ACC112 (cell line): ENCODE measurements at regions not wholly inside any gene's neighbourhood (a gene's known extent, or its start where the extent isn't known, plus 50 kb on each side); places are given as distances from the start of the nearest gene placed in this dataset.

Experiments used
- H2AFZ ChIP-seq: fragments of 200-600 bp; sonication (generic); one replicate; pipeline ENCODE4 v1.6.0; 2017; ENCODE audit warnings: antibody characterized with exemption, low read length; ENCODE audit not compliant: unreplicated experiment
- H3K27ac ChIP-seq: fragments of 200-600 bp; sonication (generic); 2 replicates; pipeline ENCODE4 v1.5.1; 2014; ENCODE audit warnings: low read depth, mild to moderate bottlenecking, antibody characterized with exemption, low read length, moderate library complexity
- H3K27me3 ChIP-seq: fragments of 200-600 bp; sonication (generic); 2 replicates; pipeline ENCODE4 v1.6.1; 2014; ENCODE audit warnings: mild to moderate bottlenecking, antibody characterized with exemption, low read length, moderate library complexity, mixed read lengths; ENCODE audit not compliant: insufficient read depth
- H3K36me3 ChIP-seq: fragments of 200-600 bp; sonication (generic); 2 replicates; pipeline ENCODE4 v1.6.1; 2016; ENCODE audit warnings: mild to moderate bottlenecking, antibody characterized with exemption, low read length, moderate library complexity, mixed read lengths; ENCODE audit not compliant: insufficient read depth
- H3K4me1 ChIP-seq: fragments of 200-600 bp; sonication (generic); one replicate; pipeline ENCODE4 v1.6.1; 2016; ENCODE audit warnings: low read length, mixed read lengths; ENCODE audit not compliant: insufficient read depth, unreplicated experiment, control insufficient read depth
- H3K4me3 ChIP-seq: fragments of 200-600 bp; sonication (generic); 2 replicates; pipeline ENCODE4 v1.5.1; 2014; ENCODE audit warnings: mild to moderate bottlenecking, low read depth, low read length
- H3K79me2 ChIP-seq: fragments of 200-600 bp; sonication (generic); one replicate; pipeline ENCODE4 v1.6.0; 2016; ENCODE audit warnings: low read length; ENCODE audit not compliant: control insufficient read depth, unreplicated experiment, insufficient read depth

DNA sequence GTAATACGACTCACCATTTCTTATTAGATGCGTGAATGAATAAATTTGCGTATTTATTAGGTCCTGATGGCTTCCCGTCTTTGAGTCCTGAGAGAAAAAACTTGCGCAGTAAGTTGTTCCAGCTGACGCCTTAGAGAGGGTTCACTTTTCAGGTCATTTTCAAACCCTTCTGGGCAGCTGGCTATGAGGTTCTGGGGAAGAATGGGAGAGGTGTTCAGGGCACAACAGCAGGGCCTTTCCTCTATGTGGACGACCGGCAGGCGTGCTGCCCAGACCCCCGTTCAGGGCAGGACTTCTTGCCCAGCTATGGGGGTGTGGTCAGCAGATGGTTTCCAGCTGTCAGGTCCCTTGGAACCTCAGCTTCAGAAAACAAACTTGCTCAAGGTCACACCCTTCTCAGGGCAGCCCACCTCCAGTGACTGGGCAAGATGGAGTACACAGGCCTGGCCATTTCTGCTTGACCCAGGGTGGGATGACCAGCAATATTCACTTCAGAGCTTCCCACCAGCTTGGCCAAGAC is 61.1 kb upstream of the TNP1 start:
- Histone ChIP-seq H2AFZ (no peak overlapping the region), H3K27me3 (peaks cover 7% of the 10 kb centered on the region; the same call in 1 of the 2 replicates), H3K79me2 (no peaks in the 10 kb centered on the region), H3K4me1 (peaks cover 13% of the 10 kb centered on the region), H3K27ac (no peak overlapping the region), H3K36me3 (no peaks in the 10 kb centered on the region), H3K4me3 (no peak overlapping the region)

DNA sequence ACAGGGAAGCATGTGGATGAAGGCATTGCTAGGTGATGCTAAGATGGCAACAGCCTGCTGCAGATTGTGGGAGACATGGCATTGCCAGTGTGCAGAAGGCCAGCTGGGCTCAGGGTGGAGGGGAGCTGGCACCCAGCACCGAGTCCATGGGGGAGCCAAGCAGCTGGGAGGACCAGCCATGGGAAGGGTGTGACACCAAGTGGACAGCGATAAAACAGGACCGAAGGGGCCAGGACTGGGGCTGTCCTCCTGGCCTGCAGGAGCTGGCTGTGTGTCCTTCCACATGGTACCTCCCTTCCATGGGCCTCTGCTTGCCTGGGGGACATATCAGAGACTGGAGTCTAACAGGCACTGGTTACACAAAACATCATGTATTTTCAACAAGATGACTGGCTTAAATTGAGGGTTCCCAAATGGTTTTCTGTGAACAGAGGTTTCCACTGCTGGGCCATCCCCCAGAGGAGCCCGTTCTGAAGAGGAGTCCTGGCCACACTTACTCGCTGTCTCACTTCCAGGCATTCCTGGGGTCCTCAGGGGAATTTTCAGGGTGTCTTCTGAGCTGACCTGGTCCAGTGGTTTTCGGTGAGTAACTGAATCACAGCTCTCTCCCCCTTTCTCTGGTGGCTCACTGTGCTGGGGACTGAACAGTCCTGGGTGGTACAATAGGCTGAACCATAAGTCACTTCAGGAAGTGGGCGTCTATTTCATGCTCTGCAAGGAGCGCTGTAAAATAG is 60.4 kb upstream of the TNP1 start:
- Histone ChIP-seq H3K4me3 (no peak overlapping the region), H2AFZ (no peak overlapping the region), H3K27ac (no peak overlapping the region), H3K4me1 (peaks cover 13% of the 10 kb centered on the region), H3K27me3 (0 out of 2 replicates have a peak, but pooled peaks cover 7% of the 10 kb centered on the region), H3K79me2 (no peaks in the 10 kb centered on the region), H3K36me3 (no peaks in the 10 kb centered on the region)

DNA sequence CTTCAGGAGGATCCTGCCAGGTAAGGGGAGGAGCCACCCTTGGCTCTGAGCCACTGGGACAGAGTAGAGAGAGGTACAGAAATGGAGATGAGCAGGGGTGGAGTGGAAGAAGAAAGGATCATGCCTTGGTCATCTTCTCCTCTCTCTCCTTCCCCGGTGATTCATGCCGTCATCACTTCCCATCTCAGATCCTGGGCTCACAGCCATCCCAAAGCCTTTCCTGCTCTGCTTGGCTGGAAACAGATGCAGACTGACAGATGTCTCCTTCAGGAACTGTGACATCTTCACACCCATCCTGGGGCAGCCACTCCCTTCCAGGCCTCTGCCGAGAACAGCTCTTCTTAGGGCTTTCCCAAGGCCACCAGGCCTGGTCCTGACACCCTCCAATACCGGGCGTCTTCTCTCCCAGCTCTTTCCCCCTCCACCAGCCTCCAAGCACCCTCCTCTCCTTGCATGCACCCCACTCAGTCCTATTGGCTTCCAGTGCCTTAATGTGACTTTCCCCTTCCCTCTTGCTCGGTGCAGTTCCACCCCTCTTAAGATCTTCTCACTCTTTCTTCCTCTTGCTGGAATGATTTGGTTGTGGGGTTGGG is 58.3 kb upstream of the TNP1 start:
- Histone ChIP-seq H3K27ac (no peak overlapping the region), H2AFZ (no peak overlapping the region)

DNA sequence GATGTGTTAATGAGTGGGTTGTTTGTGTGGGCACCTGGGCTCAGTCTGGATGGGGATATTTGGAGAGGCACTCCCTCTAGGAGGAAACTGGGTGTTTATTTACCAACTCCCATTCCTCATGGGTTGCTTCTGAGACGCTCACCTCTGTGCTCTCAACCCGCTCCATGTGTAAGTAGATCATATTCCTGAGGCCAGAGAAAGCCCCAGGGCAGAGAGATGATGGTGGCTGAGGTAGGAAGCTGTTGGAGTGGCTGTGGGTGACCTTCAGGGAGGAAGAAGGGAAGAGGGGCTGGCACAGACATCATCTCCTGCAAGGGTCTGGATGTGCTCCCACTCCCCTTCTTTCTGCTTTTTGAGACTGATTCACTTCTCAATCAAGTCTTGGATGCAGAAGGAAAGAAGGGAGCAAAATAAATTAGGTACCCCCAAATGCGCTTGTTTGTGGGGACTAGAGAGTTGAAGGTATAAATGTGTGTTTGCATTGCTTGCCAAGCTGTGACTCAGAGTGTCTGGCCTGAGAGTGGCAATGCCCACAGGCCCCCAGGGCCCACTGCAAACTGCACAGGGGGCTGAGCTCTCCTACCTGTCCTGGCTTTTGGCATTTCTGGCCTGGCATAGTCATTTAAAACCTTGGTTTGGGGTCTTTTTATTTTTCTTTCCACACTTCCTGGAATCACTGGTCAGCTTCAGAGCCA is 57.2 kb upstream of the TNP1 start:
- H3K4me1 ChIP-seq = peaks cover 13% of the 10 kb centered on the region
- no peaks in the 10 kb centered on the region for H3K27me3 ChIP-seq
- H3K79me2 ChIP-seq = no peaks in the 10 kb centered on the region
- H3K27ac ChIP-seq = no peak overlapping the region
- H3K36me3 ChIP-seq = no peaks in the 10 kb centered on the region
- H3K4me3 ChIP-seq = no peak overlapping the region
- H2AFZ ChIP-seq = no peak overlapping the region

More for the DNA sequence above, 58.3 kb upstream of the TNP1 start:
- Histone ChIP-seq H3K36me3 (no peaks in the 10 kb centered on the region), H3K79me2 (no peaks in the 10 kb centered on the region), H3K27me3 (no peaks in the 10 kb centered on the region), H3K4me1 (peaks cover 13% of the 10 kb centered on the region), H3K4me3 (no peak overlapping the region)

DNA sequence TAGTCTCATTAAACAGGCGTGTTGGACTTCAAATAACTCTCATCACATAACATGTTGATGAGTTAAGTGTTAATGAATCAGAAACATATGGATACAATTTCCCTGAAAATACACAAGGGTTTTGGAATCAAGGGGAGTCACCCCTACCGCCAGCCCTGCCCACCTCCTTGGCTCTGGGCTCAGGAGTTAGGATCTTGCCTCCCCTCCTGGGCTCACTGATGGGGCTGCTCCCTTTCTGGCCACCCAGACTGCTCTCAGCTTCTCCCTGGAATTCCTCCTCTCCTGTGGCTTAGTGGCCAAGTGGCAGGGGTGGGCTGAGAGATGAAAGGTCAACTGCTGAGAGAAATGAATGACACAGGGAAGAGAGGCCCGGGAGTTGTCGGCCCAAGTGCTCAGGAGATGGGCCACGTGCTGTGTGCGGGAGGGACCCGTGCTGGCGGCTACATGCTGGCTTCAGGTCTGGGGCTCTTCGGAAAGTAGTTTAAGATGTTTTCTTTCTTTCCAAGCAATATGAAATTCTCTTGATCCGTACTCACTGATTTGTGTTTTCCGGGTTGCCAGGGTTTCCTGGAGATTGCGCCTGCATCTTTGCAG is 55.8 kb upstream of the TNP1 start:
- Histone ChIP-seq H3K4me1 (peaks cover 13% of the 10 kb centered on the region), H2AFZ (no peak overlapping the region), H3K79me2 (no peaks in the 10 kb centered on the region), H3K4me3 (no peak overlapping the region), H3K27ac (no peak overlapping the region), H3K27me3 (no peaks in the 10 kb centered on the region), H3K36me3 (no peaks in the 10 kb centered on the region)

DNA sequence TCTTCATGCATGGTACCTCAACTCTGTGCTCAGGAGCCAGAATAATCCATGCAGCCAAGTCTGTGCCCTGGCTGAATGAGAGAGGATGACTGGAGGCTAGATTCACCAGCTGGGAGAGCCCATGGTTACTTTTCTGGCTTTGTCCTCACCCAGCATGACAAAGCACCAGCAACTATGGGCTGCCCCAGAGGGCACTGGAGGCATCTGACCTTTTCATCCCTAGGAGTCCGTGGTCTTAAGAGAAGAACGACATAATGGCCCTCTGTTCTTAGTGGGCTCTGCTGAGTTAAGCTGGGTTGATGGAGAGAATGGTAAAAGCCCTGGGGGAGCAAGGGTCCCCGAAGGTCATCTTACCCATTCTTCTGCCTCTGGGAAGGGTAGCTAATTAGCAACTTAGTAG is 54.6 kb upstream of the TNP1 start:
- H3K4me1 ChIP-seq = peaks cover 13% of the 10 kb centered on the region
- H3K4me3 ChIP-seq = no peak overlapping the region
- no peaks in the 10 kb centered on the region for H3K79me2 ChIP-seq
- H3K27ac ChIP-seq = no peak overlapping the region
- H3K36me3 ChIP-seq = no peaks in the 10 kb centered on the region
- no peaks in the 10 kb centered on the region for H3K27me3 ChIP-seq
- no peak overlapping the region for H2AFZ ChIP-seq

DNA sequence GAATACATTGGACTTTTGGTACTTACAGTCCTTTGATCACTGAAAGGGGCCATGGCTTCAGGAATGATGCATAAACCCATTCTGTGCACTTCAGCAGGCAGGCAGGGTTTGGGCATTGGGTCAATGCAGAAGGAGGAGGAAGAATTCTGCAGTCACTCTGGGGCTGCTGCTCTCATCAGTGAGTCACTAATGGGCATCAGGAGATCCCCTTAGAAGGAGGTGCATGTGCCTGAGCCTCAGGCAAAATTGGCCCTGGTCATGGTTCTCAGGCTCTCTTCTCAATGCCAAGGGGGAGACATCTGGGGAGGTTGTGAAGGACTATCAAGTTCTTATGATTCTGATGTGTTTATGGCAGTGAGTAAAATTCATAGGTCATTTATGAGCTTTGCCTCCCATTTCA is 52.0 kb upstream of the TNP1 start:
- no peak overlapping the region for H2AFZ ChIP-seq
- H3K27me3 ChIP-seq = no peaks in the 10 kb centered on the region
- H3K36me3 ChIP-seq = no peaks in the 10 kb centered on the region
- no peaks in the 10 kb centered on the region for H3K79me2 ChIP-seq
- H3K4me1 ChIP-seq = no peaks in the 10 kb centered on the region
- H3K4me3 ChIP-seq = no peak overlapping the region
- H3K27ac ChIP-seq = no peak overlapping the region

DNA sequence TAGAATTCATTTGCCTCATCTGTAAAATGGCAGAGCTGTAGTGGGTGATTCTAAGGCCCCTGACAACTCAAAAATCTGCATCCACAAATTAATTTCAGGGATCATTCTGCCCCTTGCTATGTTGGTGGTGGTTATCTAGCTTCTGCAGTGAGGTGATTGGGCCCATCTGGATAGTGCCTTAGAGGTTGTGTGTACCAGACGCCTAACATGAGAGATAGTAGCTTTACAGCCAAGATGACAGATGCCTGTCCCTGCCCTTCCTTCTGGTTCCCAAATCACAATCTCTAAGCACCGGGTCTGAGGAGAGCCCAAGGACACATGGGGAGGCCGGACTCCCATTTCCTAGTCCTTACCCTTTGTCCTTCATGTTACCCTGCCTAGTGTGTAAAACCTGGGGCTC is 51.1 kb upstream of the TNP1 start:
- Histone ChIP-seq H3K79me2 (no peaks in the 10 kb centered on the region), H2AFZ (no peak overlapping the region), H3K27me3 (no peaks in the 10 kb centered on the region), H3K4me1 (no peaks in the 10 kb centered on the region), H3K36me3 (no peaks in the 10 kb centered on the region), H3K4me3 (no peak overlapping the region), H3K27ac (no peak overlapping the region)

DNA sequence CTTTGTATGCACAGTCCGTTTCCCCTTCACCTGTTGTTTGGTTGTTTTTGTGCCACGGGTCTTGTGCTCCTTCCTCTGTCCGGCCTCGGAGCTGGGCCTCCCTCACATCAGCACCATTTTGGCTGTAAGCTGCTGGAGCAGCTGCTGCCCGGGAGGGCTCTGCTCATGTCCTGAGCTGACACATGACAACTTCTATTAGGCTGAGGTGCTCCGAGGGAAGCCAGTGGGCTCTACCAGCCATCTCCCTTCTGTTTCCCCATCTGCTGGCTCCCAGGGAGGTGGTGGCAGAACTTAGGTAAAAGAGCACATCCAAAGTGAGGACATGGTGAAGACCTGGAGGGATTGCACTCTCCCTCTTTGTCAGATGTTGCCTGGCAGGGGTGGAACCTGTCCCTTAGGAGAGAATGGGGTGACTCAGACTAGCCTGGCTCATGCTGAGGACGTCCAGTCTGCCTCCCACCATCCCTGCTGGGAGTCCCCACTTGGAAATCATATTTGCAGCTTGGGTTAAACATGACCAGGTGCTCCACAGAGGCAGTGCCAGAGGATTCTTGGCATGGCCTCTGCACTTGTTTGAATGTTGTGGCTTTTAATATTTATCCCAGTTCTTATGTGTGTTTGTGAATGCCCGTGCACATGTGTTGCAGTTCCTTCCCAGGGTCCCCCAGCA is 49.8 kb upstream of the TNP1 start:
- Histone ChIP-seq H3K27me3 (peaks cover 1% of the 10 kb centered on the region; the same call in 1 of the 2 replicates), H3K4me3 (no peak overlapping the region), H3K79me2 (no peaks in the 10 kb centered on the region), H2AFZ (no peak overlapping the region), H3K27ac (no peak overlapping the region), H3K36me3 (no peaks in the 10 kb centered on the region), H3K4me1 (no peaks in the 10 kb centered on the region)
